ENCODE measurements at regions not wholly inside any gene's neighbourhood (a gene's known extent, or its start where the extent isn't known, plus 50 kb on each side); places are given as distances from the start of the nearest gene placed in this dataset.
"Not testable (repeated sequence)": the region's sequence is repeated elsewhere in the genome, so short reads cannot be mapped to it uniquely, and the experiment has no call there.

GRCh38 chr11:33437529-33437928 is 180.3 kb downstream of the HIPK3 start:
- Histone ChIP-seq H3K27ac (no peak overlapping the region), H3K36me3 (no peaks in the 10 kb centered on the region), H3K27me3 (no peaks in the 10 kb centered on the region), H3K4me3 (no peak overlapping the region), H3K9me3 (peaks cover 0 to 13% of the 10 kb centered on the region in 2 donors), H3K4me1 (no peaks in the 10 kb centered on the region)
- no peak for ATAC-seq
- intact Hi-C loops (cut with DNase I), result no loop called here
- DNase-seq, result no peak
- TF ChIP-seq CTCF (IDR thresholded peaks at IDR 0.05), result no peak

- intact Hi-C loops (cut with DNase I), result no loop called here
Observed at GRCh38 chr11:33435216-33435615, 178.0 kb downstream of the HIPK3 start.

GRCh38 chr11:33434294-33434693 is 177.1 kb downstream of the HIPK3 start:
- no peaks in the 10 kb centered on the region for H3K4me1 ChIP-seq
- DNase-seq, result no peak
- no peaks in the 10 kb centered on the region for H3K27me3 ChIP-seq
- no peak for TF ChIP-seq CTCF (IDR thresholded peaks at IDR 0.05)
- intact Hi-C loops (cut with DNase I), result no loop called here
- no peak overlapping the region for H3K27ac ChIP-seq
- peaks cover 0 to 14% of the 10 kb centered on the region in 2 donors for H3K9me3 ChIP-seq
- no peak overlapping the region for H3K4me3 ChIP-seq
- no peak for ATAC-seq
- H3K36me3 ChIP-seq, result no peaks in the 10 kb centered on the region

More at GRCh38 chr11:33435216-33435615, 178.0 kb downstream of the HIPK3 start:
- no peak for ATAC-seq
- no peaks in the 10 kb centered on the region for H3K27me3 ChIP-seq
- DNase-seq, result no peak
- peaks cover 0 to 14% of the 10 kb centered on the region in 2 donors for H3K9me3 ChIP-seq
- no peak for TF ChIP-seq CTCF (IDR thresholded peaks at IDR 0.05)
- H3K36me3 ChIP-seq, result no peaks in the 10 kb centered on the region
- no peaks in the 10 kb centered on the region for H3K4me1 ChIP-seq
- no peak overlapping the region for H3K4me3 ChIP-seq
- no peak overlapping the region for H3K27ac ChIP-seq

DNA sequence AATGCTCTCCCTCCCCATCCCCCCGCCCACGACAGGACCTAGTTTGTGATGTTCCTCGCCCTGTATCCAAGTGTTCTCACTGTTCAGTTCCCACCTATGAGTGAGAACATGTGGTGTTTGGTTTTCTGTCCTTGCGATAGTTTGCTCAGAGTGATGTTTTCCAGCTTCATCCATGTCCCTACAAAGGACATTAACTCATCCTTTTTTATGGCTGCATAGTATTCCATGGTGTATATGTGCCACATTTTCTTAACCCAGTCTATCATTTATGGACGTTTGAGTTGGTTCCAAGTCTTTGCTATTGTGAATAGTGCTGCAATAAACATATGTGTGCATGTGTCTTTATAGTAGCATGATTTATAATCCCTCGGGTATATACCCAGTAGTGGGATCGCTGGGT is 171.3 kb downstream of the HIPK3 start:
- H3K4me1 ChIP-seq; intact Hi-C loops (cut with DNase I); H3K36me3 ChIP-seq; H3K9me3 ChIP-seq; H3K27ac ChIP-seq; DNase-seq; ATAC-seq; H3K4me3 ChIP-seq: not testable (repeated sequence)
- H3K27me3 ChIP-seq, result peaks cover 0 to 21% of the 10 kb centered on the region in 2 donors

DNA sequence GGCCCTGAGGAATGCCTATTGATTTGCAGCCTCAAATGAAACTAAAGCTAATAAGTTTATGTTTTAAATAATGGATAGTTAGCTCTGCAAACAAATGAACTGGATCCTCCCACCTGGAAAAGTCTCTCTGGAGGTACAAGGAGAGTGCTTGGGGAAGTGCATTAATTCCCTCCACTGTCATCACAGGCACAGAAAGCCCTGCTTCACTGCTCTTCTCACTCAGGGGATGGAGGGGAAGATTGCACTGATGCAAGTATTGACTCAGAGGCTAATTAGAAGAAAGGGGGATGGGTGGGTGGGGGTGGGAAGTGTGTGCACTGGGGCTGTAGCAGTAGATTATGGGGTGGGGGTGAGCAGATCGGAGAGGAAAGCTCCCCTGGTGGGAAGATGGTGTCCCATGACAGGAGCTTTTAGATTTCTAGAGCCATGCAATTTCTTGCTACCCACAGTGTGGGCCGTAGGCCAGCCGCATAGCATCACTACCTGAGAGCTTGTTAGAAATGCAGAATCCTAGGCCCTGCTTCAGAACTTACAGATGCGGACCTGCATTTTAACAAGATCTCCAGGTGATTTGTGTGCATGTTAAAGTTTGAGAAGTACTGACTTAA is 163.9 kb downstream of the HIPK3 start:
- ATAC-seq, result no peak
- Histone ChIP-seq H3K4me3 (no peak overlapping the region), H3K36me3 (no peaks in the 10 kb centered on the region), H3K27ac (no peak overlapping the region), H3K27me3 (peaks cover 0 to 17% of the 10 kb centered on the region in 2 donors), H3K4me1 (no peaks in the 10 kb centered on the region), H3K9me3 (no peaks in the 10 kb centered on the region)
- DNase-seq, result no peak
- TF ChIP-seq CTCF (IDR thresholded peaks at IDR 0.05), result no peak
- intact Hi-C loops (cut with DNase I), result no loop called here

GRCh38 chr11:33419924-33420323 is 162.7 kb downstream of the HIPK3 start:
- H3K27me3 ChIP-seq, result peaks cover 0 to 17% of the 10 kb centered on the region in 2 donors
- intact Hi-C loops (cut with DNase I), result no loop called here
- no peaks in the 10 kb centered on the region for H3K9me3 ChIP-seq
- no peaks in the 10 kb centered on the region for H3K36me3 ChIP-seq
- DNase-seq (no peak), ATAC-seq (no peak)
- no peaks in the 10 kb centered on the region for H3K4me1 ChIP-seq
- TF ChIP-seq CTCF (IDR thresholded peaks at IDR 0.05), result no peak
- no peak overlapping the region for H3K4me3 ChIP-seq
- no peak overlapping the region for H3K27ac ChIP-seq
